Urinary bladder (tissue), 3 donors: ENCODE measurements at regions not wholly inside any gene's neighbourhood (a gene's known extent, or its start where the extent isn't known, plus 50 kb on each side); places are given as distances from the start of the nearest gene placed in this dataset.

ENCODE experiments used
- DNase-seq: peaks from one replicate; pipeline ENCODE4 v3.0.0-alpha.2; 2015; ENCODE audit errors: extremely low spot score
- H3K27ac ChIP-seq: one replicate; pipeline ENCODE4 v1.5.1; 2013; ENCODE audit warnings: low read depth, mild to moderate bottlenecking, moderate library complexity
- H3K36me3 ChIP-seq: one replicate; pipeline ENCODE4 v1.6.1; 2013; ENCODE audit warnings: mild to moderate bottlenecking, moderate library complexity; ENCODE audit not compliant: insufficient read depth
- H3K4me1 ChIP-seq: one replicate; pipeline ENCODE4 v1.6.1; 2013; ENCODE audit warnings: mild to moderate bottlenecking, moderate library complexity; ENCODE audit not compliant: insufficient read depth
- H3K4me3 ChIP-seq: one replicate; pipeline ENCODE4 v1.5.1; 2013; ENCODE audit warnings: low read depth, low read length
- WGBS: extraction: QIAGEN DNeasy Blood & Tissue Kit; methylation state at CpG from one replicate; pipeline ENCODE4 v1.1.7; 2013; 5-methylcytosine and 5-hydroxymethylcytosine counted together
- donor health status: healthy with polysubstance abuse.
- donor health status: healthy.

DNA sequence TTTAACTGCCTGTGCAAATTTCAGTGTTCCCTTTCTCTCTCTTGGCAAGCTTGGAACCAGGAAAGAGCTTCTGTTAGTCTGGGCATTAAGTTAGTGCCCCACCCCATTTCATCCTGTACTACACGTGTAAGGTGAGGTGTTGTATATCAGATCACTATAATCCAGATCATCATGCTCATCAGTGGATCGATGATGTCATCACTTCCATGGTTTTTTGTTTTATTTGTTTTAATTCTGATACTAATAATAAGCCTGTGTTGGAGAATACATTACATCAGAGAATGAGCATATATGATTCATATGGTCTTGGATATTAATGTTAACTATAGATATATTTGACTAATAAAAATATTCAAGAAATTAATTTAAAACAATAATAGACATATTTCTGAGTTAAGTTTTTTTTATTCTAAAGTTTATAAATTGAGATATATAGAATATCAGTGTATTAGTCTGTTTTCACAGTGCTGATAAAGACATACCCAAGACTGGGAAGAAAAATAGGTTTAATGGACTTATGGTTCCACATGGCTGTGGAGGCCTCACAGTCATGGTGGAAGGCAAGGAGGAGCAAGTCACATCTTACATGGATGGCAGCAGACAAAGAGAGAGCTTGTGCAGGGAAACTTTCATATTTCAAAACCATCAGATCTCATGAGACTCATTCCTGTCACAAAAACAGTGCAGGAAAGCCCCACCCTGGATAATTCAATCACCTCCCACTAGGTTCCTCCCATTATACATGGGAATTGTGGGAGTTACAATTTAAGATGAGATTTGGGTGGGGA, 588.3 kb upstream of the B3GALT2 start:
- H3K4me3 ChIP-seq: no peak overlapping the region
- H3K27ac ChIP-seq: no peak overlapping the region
- WGBS: 93% methylated on average over 2 of the region's 2 CpGs
- H3K4me1 ChIP-seq: no peaks in the 10 kb centered on the region
- no peaks in the 10 kb centered on the region for H3K36me3 ChIP-seq
- DNase-seq: no peak

DNA sequence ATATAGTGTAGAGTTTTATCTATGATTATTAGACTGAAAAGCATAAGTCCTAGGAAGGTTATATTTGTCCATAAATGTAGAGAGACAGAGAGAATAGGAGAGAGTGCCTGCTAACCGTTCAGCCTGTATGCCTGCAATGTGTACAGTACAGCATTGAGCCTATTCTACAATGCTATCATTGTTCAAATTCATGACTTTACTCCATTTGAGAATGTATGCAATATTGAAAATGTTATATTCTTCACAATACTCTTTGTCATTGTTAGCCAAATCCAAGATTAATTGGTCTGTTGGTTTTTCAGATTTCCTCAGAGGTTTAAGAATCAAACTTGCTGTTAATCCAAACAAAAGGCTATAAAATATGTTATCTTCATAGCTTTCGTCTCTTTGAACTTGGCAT, 585.2 kb upstream of the B3GALT2 start:
- no peaks in the 10 kb centered on the region for H3K36me3 ChIP-seq
- 69% methylated on average over 2 of the region's 2 CpGs for whole genome bisulfite sequencing
- H3K4me1 ChIP-seq: no peaks in the 10 kb centered on the region
- no peak overlapping the region for H3K27ac ChIP-seq
- DNase-seq: no peak
- no peak overlapping the region for H3K4me3 ChIP-seq

DNA sequence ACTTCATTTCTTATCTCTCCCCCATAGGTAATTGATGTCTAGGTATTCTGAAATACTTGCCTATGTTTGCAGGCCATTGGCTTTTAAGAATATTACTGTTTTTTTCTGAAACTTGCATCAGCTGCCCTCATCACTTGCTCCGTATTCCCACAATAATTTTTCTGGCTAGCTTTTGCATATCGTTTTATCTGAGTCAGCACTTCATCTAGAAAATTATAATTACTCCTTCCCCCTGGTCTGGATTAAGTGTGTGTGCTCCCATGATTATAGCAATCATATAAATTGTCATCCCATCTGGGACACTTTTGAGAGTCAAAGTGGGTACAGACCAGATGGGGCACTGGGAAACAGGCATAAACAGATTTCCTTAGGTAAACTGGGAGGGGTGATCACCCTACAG, 583.2 kb upstream of the B3GALT2 start:
- H3K27ac ChIP-seq: no peak overlapping the region
- 92% methylated on average over 2 of the region's 2 CpGs for WGBS
- H3K4me1 ChIP-seq: no peaks in the 10 kb centered on the region
- DNase-seq: no peak
- no peaks in the 10 kb centered on the region for H3K36me3 ChIP-seq
- H3K4me3 ChIP-seq: no peak overlapping the region

DNA sequence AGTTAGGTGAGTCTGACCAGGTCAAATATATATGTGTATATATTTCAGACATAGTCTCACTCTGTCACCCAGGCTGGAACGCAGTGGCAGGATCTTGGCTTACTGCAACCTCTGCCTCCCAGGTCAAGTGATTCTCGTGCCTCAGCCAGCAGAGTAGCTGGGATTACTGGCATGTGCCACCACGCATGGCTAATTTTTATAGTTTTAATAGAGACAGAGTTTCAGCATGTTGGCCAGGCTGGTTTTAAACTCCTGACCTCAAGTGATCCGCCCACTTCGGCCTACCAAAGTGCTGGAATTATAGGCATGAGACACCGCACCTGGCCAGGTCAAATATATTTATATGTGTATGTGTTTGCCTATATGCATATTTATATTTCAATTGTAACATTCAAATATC, 581.5 kb upstream of the B3GALT2 start:
- Histone ChIP-seq H3K36me3 (no peaks in the 10 kb centered on the region), H3K4me3 (no peak overlapping the region), H3K27ac (no peak overlapping the region), H3K4me1 (no peaks in the 10 kb centered on the region)
- no peak for DNase-seq
- WGBS: 92% methylated on average over 6 of the region's 6 CpGs

DNA sequence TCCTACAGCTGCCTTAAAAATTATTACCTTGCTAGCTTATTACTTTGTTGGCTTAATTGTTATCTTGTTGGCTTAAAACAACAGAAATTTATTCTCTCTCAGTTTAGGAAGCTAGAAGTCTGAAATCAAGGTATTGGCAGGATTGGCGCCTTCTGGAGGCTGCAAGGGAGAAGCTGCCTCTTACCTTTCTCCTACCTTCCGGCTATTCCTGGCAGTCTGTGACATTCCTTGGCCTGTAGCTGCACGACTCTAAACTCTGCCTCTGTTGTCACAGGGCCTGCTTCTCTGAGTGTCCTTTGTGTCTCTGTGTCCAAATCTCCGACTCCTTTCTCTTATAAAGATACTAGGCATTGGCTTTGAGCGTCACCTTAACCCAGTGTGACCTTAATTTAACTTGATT, 579.9 kb upstream of the B3GALT2 start:
- WGBS: 77% methylated on average over 5 of the region's 5 CpGs
- Histone ChIP-seq H3K36me3 (no peaks in the 10 kb centered on the region), H3K4me3 (no peak overlapping the region), H3K4me1 (no peaks in the 10 kb centered on the region), H3K27ac (no peak overlapping the region)
- DNase-seq: no peak

DNA sequence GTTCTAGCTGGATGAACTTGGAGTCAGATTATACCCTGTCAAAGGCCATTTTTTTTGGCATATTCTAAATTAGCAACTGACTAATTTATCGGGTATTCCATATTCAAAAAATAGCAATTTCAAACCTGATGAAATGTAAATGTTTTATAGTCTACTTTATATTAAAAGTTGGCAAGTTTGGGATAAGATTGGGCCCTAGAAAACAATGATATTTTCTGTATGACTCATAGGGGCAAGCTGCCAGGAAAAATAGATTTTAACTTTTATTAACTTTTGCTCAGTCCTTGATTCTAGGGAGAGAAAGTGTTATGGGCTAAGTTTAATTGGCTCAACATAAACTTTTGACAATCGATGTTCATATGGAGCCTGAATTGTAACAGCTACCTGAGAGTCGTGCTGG, 576.9 kb upstream of the B3GALT2 start:
- H3K27ac ChIP-seq: no peak overlapping the region
- H3K36me3 ChIP-seq: no peaks in the 10 kb centered on the region
- no peak overlapping the region for H3K4me3 ChIP-seq
- no peaks in the 10 kb centered on the region for H3K4me1 ChIP-seq
- WGBS: 56% methylated on average over 3 of the region's 3 CpGs
- DNase-seq: no peak

DNA sequence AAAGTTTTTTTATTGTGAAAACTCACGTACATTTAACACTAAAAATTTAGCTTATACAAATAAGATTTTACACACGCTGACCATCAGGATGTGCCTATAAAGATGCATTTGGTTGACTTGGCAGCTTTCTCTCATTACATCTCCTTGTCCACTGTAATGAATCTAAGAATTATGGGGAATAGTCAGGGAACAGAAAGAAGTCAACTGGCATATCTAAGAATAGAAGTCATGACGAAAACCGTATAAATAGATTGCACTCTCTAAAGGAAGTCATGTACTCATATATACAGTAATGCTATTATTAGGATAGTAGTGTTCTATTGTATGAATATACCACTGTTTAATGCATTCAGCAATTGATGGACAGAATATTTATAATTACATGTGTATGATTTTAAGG, 575.8 kb upstream of the B3GALT2 start:
- H3K4me1 ChIP-seq: no peaks in the 10 kb centered on the region
- H3K36me3 ChIP-seq: no peaks in the 10 kb centered on the region
- 68% methylated on average over 4 of the region's 4 CpGs for WGBS
- no peak overlapping the region for H3K4me3 ChIP-seq
- no peak overlapping the region for H3K27ac ChIP-seq
- no peak for DNase-seq

DNA sequence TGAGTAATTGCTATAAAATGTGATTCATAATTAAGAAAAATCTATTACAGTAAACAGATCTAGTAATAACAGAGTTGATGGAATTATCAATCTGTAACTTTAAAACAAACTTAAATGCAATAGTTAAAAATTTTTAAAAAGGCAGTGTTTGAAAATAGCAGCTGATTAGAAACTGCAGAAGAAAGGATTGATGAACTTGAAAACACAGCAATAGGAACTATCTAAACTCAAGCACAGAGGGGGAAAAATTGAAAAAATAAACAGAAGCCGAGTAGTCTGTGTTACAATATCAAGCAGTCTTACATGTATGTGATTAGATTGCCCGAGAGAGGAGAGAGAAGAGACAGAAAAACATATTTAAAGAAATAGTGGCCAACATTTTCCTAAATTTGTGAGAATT, 569.0 kb upstream of the B3GALT2 start:
- no peaks in the 10 kb centered on the region for H3K4me1 ChIP-seq
- no peak for DNase-seq
- no peaks in the 10 kb centered on the region for H3K36me3 ChIP-seq
- 90% methylated on average over 2 of the region's 2 CpGs for WGBS
- no peak overlapping the region for H3K27ac ChIP-seq
- no peak overlapping the region for H3K4me3 ChIP-seq

DNA sequence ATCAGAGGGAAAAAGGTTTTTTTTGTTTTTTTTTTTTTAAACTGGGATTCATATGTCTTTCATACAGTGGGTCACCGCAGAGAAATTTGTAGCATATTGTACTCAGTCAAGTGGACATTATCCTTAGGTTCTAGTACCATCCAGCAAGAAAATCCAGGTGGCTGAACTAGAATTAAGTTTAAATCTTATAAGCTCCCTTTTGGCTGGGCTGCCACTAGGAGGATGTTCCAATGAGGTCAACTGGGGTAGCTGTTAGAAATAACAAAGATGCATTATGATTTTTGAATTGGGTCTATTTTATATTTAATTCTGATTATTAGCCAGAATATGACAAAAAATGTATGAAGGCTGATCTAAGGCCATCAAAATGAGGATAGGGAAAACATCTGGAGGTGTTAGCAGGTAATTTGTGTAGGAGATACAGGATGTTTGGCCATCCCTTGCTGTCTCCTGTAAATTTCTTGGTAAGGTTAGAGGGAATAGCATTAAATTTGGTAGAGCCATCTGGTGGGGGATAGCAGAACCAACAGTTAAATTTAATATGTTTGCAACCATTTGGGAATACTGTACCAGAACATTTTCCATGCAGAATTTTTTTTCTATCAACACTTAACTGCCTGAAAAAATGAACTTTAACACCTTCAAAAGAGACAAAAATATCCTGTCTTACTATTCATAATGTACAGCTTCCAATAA, 568.5 kb upstream of the B3GALT2 start:
- no peak overlapping the region for H3K4me3 ChIP-seq
- no peaks in the 10 kb centered on the region for H3K36me3 ChIP-seq
- no peak for DNase-seq
- no peaks in the 10 kb centered on the region for H3K4me1 ChIP-seq
- H3K27ac ChIP-seq: no peak overlapping the region
- WGBS: 97% methylated on average over 1 of the region's 1 CpG

DNA sequence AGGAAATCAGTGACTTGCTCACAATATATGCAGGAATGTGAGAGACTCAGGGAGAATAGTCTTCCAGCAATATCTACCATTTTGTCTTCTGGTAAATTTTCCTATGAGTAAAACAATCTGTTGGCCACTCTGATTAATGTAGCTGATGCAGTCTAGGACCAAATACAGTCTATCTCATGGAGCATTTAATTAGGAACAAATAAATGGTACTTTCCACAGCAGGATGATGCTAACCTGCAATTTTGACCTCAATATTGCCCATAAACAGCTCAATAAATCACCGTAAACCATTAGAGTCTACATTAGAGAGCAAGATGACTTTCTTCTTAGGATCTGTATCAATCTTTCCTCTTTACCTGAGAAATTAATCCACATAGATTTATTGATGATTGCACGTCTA, 567.7 kb upstream of the B3GALT2 start:
- no peak for DNase-seq
- WGBS: 98% methylated on average over 2 of the region's 2 CpGs
- Histone ChIP-seq H3K27ac (no peak overlapping the region), H3K36me3 (no peaks in the 10 kb centered on the region), H3K4me3 (no peak overlapping the region), H3K4me1 (no peaks in the 10 kb centered on the region)

DNA sequence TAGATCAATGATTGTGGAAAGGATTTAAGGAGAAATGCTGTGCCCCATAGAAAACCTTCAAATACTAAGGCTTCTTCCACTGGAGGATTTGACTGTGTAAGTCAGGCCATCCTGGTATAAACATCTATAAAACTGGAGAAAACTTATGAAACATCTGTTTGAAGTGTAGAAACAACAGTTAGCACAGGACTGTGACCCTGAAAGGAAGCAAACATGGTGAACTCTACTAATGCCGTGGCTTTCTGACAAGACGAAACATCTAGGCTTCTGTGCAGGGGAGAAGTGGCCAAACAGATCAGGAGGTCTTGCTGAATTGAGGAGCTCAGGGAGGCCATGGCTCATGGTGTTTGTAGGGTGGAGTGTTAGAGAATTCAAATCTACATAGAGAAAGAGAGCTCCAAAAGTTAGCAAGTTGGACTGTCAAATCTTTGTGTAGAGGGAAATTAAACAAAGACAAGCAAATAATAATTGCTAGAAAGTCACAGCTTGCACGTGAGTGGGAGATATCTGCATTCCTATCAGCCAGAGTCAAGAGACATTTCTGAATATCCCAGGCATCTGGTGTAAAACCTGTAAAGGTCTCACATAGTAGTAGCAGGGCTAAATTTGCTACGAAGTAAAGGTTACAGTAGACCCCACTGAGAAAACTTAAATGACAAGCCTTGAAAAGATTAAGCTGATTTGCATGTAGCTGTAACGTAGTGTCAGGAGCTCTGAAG, 566.8 kb upstream of the B3GALT2 start:
- WGBS: 63% methylated on average over 5 of the region's 5 CpGs

DNA sequence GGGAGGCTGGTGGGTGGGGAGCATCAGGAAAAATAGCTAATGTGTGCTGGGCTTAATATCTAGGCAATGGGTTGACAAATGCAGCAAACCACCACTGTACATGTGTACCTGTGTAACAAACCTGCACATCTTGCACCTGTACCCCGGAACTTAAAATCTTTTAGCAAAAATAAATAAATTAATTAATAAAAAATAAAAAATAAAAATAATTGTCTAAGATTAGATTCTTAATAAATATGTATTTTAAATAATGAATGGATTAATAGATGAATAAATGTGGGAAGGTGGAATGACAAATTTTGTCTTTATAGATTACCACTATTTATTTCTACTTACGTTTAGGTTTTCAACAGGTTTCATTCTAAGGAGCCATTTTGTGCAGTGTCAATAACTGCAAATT, 563.5 kb upstream of the B3GALT2 start:
- Histone ChIP-seq H3K4me3 (no peak overlapping the region), H3K4me1 (no peaks in the 10 kb centered on the region), H3K36me3 (no peaks in the 10 kb centered on the region), H3K27ac (no peak overlapping the region)
- no peak for DNase-seq
- 97% methylated on average over 2 of the region's 2 CpGs for WGBS

More for the DNA sequence above, 566.8 kb upstream of the B3GALT2 start:
- Histone ChIP-seq H3K4me3 (no peak overlapping the region), H3K36me3 (no peaks in the 10 kb centered on the region), H3K4me1 (no peaks in the 10 kb centered on the region), H3K27ac (no peak overlapping the region)
- no peak for DNase-seq

DNA sequence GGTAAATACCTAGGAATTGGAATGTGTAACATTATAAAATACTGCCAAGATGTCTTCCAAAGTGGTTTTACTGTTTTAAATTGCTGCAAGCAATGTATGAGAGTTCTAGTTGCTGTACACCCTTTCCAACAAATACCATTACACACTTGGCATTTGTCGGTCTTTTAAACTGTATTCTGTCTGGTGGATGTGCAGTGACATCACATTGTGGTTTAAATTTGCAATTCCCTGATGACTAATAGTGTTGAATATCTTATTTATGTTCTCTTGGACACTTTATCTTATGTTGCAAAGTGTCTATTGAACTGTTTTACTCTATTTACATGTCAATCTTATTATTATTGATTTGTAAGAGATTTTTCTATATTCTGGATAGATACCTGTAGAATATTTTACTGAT, 561.2 kb upstream of the B3GALT2 start:
- H3K4me3 ChIP-seq: no peak overlapping the region
- WGBS: 96% methylated on average over 1 of the region's 1 CpG
- H3K27ac ChIP-seq: no peak overlapping the region
- no peak for DNase-seq
- no peaks in the 10 kb centered on the region for H3K4me1 ChIP-seq
- no peaks in the 10 kb centered on the region for H3K36me3 ChIP-seq

DNA sequence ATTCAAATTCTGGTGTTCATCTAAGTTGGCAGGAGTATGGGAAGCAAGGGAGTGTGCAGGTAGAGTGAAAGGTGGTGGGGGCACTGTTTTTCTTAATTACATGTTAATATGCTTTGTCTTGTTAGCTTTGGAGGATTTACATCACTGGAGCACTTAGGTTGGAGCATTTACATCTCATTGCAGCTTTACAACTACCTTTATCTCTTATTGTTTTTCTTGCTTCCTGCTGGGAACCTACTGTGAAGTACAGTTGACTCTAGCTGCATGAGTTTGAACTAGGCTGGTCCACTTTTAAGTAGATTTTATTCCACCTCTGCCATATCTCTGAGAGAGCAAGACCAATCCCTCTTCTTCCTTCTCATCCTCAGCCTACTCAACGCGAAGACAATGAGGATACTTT, 554.8 kb upstream of the B3GALT2 start:
- 77% methylated on average over 2 of the region's 2 CpGs for WGBS
- Histone ChIP-seq H3K4me3 (no peak overlapping the region), H3K27ac (no peak overlapping the region), H3K36me3 (no peaks in the 10 kb centered on the region), H3K4me1 (no peaks in the 10 kb centered on the region)
- no peak for DNase-seq
